GM12873 (cell line): ENCODE measurements at regions not wholly inside any gene's neighbourhood (a gene's known extent, or its start where the extent isn't known, plus 50 kb on each side); places are given as distances from the start of the nearest gene placed in this dataset.

ENCODE experiments used
- CTCF ChIP-seq: IDR thresholded peaks from 2 replicates; pipeline ENCODE4 v1.5.1; 2012; ENCODE audit warnings: low read depth, mild to moderate bottlenecking, moderate library complexity, low read length, control low read depth; ENCODE audit not compliant: insufficient read depth; ENCODE audit errors: missing control alignments

GRCh38 chr20:22728146-22728745 is 143.9 kb upstream of the FOXA2 start:
- TF ChIP-seq CTCF = no peak

GRCh38 chr20:22729180-22729579 is 144.8 kb upstream of the FOXA2 start:
- TF ChIP-seq CTCF = no peak

GRCh38 chr20:22729616-22730236 is 145.4 kb upstream of the FOXA2 start:
- TF ChIP-seq CTCF = no peak

- peak; percentile 15 for TF ChIP-seq CTCF
Observed at GRCh38 chr20:22732751-22733150, 148.4 kb upstream of the FOXA2 start.

GRCh38 chr20:22734946-22735647 is 150.7 kb upstream of the FOXA2 start:
- TF ChIP-seq CTCF = peak; percentile 57

GRCh38 chr20:22740829-22741228 is 156.5 kb upstream of the FOXA2 start:
- TF ChIP-seq CTCF = no peak

- TF ChIP-seq CTCF = no peak
Observed at GRCh38 chr20:22744341-22745193, 160.2 kb upstream of the FOXA2 start.
